ENCODE measurements at regions not wholly inside any gene's neighbourhood (a gene's known extent, or its start where the extent isn't known, plus 50 kb on each side); places are given as distances from the start of the nearest gene placed in this dataset.

DNA sequence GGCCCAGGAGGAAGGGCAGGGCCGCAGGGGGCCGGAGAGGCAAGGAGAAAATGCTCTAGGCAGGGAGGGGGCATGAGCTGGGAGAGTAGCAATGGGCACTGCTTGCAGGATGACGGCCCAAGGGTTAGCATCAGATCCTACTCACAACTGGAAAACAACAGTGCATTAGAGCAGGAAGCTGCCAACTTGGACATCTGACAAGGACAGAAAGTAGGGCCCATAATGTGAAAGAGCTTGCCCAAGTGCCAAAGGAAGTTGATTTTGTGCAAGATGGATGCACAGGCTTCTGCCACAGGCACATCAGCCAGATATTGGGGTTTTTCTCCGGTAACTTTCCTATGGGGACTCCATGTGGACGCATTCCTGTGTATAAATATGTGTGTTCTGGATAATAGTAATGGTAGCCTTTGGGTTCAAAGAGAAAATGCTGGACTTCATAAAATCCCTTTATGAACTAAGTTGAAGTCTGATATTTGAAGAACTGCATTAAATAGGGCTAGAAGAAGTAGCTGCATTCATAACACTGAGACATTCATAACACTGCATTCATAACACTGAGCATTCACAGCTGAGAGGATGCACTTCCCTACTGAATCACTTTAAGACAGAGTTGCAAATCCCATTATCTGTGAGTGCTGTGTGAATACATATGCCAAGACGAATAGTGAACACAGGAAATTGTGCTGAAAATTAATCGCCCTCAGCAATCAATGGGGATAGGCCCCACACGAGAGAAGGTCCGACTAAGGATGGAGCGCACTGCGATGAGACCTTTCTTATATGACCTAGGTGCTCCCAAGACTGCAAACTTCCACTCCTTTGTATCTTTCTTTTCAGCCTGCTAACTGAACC is 235.6 kb upstream of the PRDM1 start:
- DNase-seq (ENCODE audit: low read depth), result no peak

DNA sequence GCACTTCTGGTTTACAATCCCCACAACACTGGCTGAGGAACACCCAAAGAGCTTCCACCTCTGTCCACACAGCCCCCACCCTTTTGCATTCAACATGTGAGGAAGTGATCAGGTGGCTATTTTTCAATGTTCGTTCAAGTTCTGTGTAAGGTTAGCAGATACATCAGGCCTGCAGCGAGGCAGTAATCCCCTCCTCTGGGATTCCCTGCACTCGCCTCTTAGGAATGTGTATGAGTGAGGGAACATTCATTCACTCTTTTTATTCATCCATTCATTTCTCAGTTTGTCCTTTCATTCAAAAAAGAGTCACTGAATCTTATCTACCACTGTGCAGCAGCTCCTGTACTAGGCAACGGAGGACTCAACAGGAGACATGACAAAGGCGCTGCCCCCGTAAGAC is 236.4 kb upstream of the PRDM1 start:
- DNase-seq (ENCODE audit: low read depth), result no peak

DNA sequence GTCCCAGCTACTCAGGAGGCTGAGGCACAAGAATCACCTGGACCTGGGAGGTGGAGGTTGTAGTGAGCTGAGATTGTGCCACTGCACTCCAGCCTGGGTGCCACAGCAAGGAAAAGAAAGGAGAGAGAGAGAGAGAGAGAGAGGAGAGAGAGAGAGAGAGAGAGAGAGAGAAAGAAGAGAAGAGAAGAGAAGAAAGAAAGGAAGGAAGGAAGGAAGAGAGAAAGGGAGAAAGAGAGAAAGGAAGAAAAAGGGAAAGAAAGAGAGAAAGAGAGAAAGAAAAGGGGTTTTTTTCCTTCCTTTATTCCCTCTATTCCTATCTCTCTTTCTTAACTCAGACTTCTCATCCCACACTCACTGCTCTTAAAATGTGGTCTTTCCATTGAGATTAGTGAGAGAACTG is 238.7 kb upstream of the PRDM1 start:
- DNase-seq (ENCODE audit: low read depth), result no peak

DNA sequence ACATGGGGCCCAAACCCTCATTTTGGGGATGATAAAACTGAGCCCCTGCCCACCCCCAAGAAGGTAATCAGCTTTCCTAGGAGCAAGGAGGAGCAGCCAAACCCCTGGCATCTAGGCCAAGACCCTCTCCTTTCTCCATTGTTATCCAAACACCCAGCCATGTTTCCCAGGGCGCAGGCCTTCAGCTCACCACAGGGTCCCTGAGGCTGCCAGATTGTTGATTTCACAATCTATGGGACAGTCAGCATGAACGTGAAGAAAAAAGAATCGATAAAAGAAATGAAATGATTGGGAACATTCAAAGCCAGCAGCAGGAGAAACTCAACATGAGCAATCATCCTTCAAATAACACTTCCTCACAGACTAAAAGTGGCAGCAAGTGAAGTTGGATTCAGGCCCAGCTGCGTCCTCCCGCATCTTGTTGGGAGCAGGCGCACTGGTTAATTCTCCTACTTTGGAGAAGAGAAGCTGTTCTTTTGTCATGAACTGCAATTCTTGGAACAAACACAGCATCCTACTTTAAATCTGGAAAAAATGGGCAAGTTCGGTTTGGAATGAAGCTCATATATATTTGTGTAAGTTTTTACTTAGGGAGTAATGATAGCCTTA is 241.8 kb upstream of the PRDM1 start:
- no peak for DNase-seq (ENCODE audit: low read depth)

DNA sequence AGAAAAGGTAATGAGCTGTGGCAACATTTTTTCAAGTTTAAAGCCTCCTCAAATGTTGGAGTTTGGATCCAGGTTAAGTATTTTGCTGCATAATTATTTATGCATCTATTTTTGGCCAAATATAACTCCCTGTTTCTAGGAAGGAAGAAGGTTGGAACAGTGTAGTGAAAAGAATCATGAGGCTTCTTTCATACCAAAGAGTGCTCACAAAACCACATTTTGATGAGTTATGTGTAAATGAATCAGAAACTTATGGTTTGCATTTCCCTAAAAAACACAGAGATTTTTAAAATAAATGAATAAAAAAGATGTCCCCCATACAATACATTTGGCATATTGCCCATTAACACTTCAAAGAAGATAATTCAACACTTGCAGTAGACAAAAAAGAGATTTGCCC is 246.9 kb upstream of the PRDM1 start:
- DNase-seq (ENCODE audit: low read depth), result no peak

DNA sequence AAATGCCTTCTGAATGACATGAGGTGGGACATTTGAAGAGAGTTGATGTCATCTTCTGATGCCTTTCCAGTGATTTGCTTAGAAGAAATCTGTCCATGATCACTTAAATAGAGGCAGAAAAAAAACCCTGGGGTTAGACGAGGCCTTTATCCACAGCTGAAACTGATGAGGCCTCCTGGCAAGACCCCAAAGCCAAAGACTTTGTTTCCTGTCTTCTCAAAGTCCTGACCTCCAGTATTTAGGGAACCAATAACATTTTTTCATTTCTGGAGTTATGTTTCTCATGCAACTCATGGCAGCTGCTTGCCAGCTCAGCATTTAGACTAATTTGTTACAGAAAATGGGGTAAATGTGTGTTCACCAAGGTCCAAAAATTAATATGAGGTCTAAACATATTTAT is 248.0 kb upstream of the PRDM1 start:
- peak; percentile 69 for DNase-seq (ENCODE audit: low read depth)

DNA sequence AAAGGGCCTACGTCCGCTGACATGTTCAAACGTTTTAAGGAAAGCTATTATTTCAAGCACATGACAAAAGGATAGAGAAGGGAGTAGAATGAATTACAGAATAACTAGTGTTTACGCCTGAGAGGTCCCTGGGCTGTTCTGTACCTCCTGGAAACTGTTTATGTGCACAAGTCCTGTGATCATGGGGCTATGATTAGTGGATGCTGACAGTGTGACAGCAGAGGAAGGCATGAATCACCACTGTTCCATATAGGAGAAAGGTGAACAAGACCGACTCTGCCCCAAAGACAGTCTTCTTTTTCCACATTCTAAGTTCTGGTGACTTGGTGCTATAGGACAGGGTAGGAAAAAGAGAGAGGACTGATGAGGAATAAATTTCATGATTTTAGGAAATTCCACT is 249.2 kb upstream of the PRDM1 start:
- DNase-seq (ENCODE audit: low read depth), result no peak

DNA sequence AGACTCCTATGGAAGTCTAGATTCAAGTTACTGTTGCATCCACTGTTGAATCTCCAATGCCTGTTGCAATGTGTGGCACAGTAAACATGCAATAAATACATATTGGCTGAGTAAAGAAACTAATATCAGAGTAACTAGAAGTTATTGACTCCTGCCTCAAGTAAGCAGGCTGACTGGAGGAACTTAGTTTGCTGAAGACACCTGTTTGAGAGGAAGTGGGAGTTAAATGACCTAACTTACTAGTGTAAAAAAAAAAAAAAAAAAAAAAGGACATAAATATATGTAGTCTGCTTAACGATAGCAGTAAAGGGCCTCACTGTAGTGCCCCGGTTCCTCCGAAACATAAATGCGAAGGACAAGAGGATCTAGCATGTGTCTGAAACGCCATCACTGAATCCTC is 249.8 kb upstream of the PRDM1 start:
- DNase-seq (ENCODE audit: low read depth), result no peak

DNA sequence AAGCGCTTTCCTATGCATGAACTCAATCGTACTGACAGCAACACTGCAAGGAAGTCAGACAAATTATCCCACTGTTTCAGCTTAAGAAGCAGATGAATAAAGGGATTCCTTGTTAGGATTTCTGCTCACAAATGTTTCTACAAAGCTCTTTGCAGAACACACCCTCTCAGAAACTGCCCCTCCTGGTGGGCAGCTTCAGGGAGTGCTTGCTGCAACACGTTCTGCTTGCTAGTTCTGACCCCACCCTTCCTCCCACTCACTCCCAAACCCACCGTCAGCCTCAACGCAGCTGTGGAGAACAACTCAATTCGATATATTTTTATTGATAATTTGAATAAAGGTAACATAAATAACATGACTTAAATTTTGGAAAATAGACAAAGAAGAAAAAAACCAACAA is 250.8 kb upstream of the PRDM1 start:
- DNase-seq (ENCODE audit: low read depth), result no peak

DNA sequence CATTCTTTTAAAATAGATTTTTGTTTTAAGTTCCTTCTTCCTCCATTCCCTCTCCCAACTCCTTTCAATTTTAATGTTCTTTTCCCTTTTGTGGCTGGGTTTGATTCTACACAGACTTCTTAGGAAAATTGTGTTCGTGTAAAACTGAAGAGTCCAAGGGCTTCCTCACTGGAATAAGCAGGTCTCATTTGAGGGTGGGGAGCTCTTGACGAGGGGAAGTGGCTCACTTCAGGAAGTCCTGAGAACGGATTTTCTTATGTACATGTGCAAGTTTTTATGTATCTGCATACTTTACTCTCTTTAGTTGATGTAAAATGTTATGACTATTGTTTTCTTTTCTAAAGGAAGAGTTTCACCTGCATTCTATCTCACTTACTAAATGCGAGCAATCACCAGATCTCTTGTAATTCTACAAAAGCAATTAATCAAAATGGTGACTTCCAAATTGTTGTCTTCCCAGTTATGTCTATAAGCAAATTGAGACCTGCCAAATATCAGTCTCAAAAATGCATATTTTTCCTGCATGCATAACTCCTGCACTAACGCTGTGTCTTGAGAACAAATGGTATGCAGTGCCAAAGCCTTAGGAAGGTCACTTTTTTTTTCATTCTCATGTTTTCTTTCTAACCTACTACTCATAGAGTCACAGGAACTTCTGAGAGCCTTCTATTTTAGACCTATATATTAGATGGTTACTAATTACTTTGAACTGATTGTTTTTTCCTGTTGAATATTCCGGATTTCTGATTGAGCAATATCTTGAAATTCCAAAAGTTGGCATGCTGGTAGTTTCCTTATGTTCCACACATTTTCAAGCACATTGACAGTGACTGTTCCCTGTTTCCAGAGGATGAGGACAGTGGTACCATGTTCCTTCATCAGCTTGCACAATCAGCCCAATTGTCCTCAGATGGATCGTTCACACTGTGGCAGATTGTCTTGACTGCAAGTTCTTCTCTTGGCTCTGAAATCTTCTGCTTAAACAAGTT is 251.9 kb upstream of the PRDM1 start:
- DNase-seq (ENCODE audit: low read depth), result no peak

DNA sequence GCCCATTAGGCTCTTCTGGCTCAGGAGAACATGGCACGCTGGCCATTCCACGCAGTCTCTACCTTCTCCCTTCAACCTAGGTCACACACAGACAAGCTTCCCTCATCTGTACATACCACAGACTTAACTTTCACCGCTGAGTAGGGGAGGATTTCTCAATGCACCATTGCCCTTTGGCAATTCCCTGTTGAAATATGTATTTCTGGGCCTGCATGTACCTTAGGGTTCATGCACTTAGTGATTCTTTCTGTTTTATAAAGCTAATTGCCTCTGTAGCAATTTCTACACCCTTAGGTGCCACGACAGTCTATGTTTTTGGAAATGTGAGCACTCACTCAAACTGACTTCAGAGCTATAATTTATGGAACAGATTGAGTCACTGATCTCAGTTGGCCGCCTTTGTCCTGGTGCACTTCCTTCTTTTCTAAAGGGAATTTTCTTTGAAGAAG is 253.8 kb upstream of the PRDM1 start:
- no peak for DNase-seq (ENCODE audit: low read depth)

DNA sequence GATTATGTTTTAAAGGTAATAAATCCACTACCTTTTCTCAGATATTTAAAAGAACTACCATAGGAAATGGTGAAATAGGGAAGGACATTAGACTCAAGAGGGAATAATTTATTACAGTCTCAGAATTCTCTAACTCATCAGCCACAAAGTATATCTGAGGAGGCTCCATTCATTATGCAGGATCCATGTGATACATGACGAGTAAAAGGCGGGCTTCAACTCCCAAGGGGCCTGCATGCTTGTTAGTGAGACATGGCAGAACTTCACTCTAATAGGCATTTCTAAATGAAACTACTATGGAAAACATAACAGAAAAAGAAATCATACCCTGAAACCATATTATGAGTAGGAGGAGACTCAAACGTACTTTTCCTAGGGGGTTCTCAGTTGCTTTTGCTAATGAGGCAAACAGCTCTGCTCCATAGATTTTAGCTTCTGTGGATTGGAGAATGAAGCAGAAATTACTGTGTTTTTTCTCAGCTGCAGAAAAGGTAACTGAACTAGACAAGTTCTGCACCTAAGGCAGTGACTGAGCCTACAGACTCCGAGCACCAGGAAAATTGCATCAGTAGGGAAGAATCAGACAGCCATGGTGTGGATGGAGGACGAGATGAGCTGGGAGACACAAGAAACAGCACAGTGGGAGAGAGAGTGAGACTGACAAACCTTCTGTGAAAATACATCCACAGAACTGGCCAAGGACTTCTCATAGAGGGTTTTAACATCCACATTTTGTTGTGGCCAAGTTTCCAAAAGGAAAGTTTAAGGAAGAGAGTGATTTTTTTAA is 254.6 kb upstream of the PRDM1 start:
- no peak for DNase-seq (ENCODE audit: low read depth)

DNA sequence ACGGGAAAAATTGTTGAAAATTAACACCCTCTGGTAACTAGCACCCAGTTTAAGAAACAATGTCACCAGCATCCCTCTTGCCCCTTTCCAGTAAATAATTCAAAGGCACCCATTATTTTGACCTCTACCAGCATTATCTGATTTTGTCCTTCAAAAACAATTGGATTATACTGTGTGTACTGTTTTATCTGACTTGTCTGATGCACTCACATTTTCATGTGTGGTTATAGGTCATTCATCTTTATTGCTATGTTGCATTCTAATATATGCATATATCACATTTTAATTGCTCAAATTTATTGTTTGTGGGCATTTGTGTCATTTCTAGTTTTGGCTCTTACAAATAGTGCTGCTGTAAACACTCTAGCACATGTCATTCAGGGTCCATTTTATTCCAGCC is 260.9 kb upstream of the PRDM1 start:
- DNase-seq (ENCODE audit: low read depth), result no peak

DNA sequence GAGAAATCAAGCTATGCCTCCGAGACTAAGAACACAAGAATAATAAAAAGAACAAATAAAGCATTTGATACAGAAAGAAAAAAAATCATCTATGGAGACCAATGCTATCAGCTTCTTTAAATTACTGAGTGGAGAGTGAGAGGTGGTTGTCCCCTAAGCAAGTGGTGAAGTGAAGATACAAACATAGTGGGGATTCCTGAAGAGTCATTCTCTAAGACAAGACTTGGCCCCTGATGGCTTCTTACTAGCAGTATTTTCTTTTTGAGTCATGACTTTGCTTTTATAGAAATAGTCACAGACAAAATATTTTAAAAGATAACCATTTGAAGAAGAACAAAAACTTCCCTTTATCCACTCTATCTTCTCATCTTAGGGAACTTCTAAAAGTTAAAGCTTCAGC is 261.4 kb upstream of the PRDM1 start:
- peak; percentile 50 for DNase-seq (ENCODE audit: low read depth)

DNA sequence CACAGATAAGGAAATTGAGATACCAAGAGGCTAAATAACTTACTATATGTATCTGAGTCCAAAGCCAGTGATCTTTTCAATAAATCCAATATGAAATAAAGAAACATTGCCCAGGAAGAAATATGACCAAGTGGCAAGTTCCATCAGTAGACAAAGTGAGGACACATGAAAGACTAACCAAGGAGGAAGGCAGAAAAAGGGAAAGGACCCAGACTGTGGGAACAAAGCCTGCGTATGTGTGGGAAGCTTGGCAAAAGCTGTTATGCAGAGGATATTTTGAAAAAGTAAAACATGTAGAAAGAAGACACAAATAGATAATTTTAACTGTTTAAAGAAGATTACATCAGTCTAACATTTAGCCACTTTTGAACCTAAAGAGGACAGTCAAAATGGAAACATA is 264.4 kb upstream of the PRDM1 start:
- DNase-seq (ENCODE audit: low read depth), result no peak

DNA sequence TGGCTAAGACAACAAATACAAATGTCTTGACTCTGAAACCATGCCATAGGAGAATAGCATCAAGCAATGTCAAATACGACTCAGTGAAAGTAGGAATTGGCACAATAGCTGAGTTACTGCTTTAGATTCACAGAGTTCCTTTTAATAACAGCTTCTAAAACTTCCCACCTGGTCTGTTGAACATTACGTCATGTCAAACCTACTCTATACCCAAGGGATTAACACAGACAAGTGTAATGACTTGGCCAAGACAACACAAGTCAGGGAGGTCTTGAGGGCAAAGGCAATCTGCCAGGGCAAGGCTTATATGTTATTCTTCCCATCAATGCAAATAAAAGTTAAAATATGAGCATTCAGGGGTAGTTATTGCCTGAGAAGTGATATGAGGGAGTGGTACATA is 265.1 kb upstream of the PRDM1 start:
- no peak for DNase-seq (ENCODE audit: low read depth)

DNA sequence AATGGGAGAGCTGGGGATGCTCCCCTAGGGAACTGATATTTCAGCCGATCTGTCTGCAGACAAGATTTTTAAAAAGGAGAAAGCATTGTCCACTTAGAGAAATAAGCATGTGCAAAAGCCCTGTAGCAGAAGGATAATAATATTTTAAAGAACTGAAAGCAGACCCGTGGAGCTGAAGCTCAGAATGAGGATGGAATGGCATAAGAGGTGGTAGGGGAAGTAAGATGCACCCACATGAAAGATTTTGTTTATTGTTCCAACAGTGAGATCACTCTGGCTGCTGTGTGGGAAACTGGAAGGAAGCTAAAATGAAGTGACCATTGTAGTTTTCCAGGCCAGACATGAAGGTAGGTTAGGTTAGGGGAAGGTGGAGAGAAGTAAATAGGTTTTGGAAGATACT is 266.4 kb upstream of the PRDM1 start:
- DNase-seq (ENCODE audit: low read depth), result no peak

DNA sequence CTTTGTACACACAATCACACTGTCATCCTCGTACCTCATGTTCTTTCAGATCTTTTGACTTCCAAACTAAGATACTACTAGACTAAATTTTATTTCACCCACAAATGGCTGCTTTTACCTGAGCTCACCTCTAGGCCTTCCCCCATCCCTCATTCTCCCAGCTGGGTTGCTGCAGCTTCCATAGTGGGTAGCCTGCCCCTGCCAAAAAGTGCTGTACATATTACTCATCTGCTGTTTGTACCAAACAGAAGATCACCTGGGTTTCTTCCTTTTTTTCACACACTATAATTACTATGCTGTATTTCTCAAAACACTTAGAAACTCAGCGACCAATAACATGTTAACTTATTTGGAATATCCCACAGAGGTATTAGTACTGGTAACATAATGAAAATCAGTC is 267.6 kb upstream of the PRDM1 start:
- DNase-seq (ENCODE audit: low read depth), result no peak

DNA sequence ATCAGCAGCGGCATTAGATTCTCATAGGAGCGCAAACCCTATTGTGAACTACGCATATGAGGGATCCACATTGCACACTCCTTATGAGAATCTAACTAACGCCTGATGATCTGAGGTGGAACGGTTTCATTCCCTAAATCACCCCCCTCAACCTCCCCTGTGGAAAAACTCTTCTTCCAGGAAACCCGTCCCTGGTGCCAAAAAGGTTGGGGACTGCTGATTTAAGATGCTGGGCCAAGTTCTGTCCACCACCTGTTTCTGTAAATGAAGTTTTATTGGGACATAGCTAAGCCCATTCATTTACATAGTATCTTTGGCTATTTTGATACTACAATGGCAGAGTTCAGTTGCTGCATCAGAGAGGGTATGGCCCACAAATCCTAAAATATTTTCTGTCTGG is 268.2 kb upstream of the PRDM1 start:
- no peak for DNase-seq (ENCODE audit: low read depth)

DNA sequence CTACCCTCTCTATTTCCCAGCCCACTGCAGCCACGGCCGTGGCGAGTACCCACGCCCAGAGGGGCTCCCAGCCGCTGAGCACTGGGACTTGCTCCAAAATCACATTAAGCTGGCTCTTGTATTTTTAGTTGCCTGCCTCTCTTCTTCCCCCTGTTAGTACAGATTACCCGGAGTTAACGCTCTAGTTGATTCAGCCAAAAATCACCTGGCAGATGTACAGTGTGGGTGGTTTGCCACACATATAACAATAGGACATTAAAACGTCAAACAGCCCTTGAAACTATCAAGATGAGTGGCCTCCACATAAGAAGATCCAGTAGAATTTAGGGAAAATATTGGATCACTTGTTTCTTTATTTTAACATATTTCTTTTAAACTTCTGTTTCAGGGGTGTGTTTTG is 268.8 kb upstream of the PRDM1 start:
- DNase-seq (ENCODE audit: low read depth), result no peak

DNA sequence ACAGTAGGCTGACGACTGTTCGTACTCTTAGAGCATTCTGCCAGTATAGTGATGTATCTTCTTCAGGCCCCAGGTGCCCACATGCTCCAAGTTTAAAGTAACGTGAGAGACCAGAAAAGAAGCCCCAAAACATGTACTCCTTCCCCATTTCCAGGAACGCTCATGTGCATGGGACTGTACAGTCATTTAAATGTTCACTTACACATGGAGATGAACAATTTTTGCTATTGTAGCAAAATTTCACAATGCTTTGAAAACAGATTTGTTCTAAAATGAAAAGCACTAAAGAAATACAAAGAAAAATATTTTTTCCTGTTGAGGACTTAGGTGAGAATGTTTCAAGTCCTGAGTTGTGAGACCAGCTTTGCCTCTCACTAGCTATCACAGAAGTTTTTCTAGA is 269.3 kb upstream of the PRDM1 start:
- no peak for DNase-seq (ENCODE audit: low read depth)
